NCI-H2107 treated with DMSO at 0.1 percent for 48 hours (cell line): ENCODE measurements at regions not wholly inside any gene's neighbourhood (a gene's known extent, or its start where the extent isn't known, plus 50 kb on each side); places are given as distances from the start of the nearest gene placed in this dataset.

Experiments
- DNase-seq: peaks from one replicate; lab custom pipeline; 2025; ENCODE audit not compliant: unreplicated experiment; lab: John Stamatoyannopoulos, UW

- DNase-seq, result no peak
Measured at GRCh38 chr7:123401295-123401694, 133.1 kb downstream of the IQUB start.

- no peak for DNase-seq
Measured at GRCh38 chr7:123400196-123400595, 134.2 kb downstream of the IQUB start.

- no peak for DNase-seq
Measured at GRCh38 chr7:123398921-123399320, 135.5 kb downstream of the IQUB start.

GRCh38 chr7:123397746-123398338 is 136.6 kb downstream of the IQUB start:
- DNase-seq, result no peak

- no peak for DNase-seq
Measured at GRCh38 chr7:123393623-123394022, 140.8 kb downstream of the IQUB start.

- DNase-seq, result no peak
Measured at GRCh38 chr7:123372368-123372767, 162.0 kb downstream of the IQUB start.

GRCh38 chr7:123367484-123368122 is 166.8 kb downstream of the IQUB start:
- DNase-seq, result peak; percentile 8

- DNase-seq, result no peak
Measured at GRCh38 chr7:123367031-123367430, 167.3 kb upstream of the SLC13A1 start.

GRCh38 chr7:123366626-123367025 is 166.9 kb upstream of the SLC13A1 start:
- DNase-seq, result no peak

- DNase-seq, result no peak
Measured at GRCh38 chr7:123360631-123361030, 160.9 kb upstream of the SLC13A1 start.

- DNase-seq, result no peak
Measured at GRCh38 chr7:123355576-123356190, 155.9 kb upstream of the SLC13A1 start.

GRCh38 chr7:123352973-123353372 is 153.2 kb upstream of the SLC13A1 start:
- DNase-seq, result no peak

- no peak for DNase-seq
Measured at GRCh38 chr7:123351516-123352505, 152.0 kb upstream of the SLC13A1 start.

GRCh38 chr7:123351027-123351426 is 151.3 kb upstream of the SLC13A1 start:
- DNase-seq, result no peak

- DNase-seq, result no peak
Measured at GRCh38 chr7:123348690-123349089, 148.9 kb upstream of the SLC13A1 start.

- DNase-seq, result no peak
Measured at GRCh38 chr7:123346766-123347165, 147.0 kb upstream of the SLC13A1 start.

GRCh38 chr7:123343611-123344010 is 143.8 kb upstream of the SLC13A1 start:
- DNase-seq, result no peak

GRCh38 chr7:123341102-123341501 is 141.3 kb upstream of the SLC13A1 start:
- DNase-seq, result no peak

GRCh38 chr7:123338688-123339087 is 138.9 kb upstream of the SLC13A1 start:
- no peak for DNase-seq

- no peak for DNase-seq
Measured at GRCh38 chr7:123329988-123330643, 130.3 kb upstream of the SLC13A1 start.

- DNase-seq, result no peak
Measured at GRCh38 chr7:123327661-123328060, 127.9 kb upstream of the SLC13A1 start.
